ENCODE measurements at regions not wholly inside any gene's neighbourhood (a gene's known extent, or its start where the extent isn't known, plus 50 kb on each side); places are given as distances from the start of the nearest gene placed in this dataset.

- no peak for TF ChIP-seq CHD7 (IDR thresholded peaks at IDR 0.05; ENCODE audit: insufficient replicate concordance, low read length)
- TF ChIP-seq SP2 (IDR thresholded peaks at IDR 0.05; ENCODE audit: low read length): no peak
- TF ChIP-seq USF2 (IDR thresholded peaks at IDR 0.05; ENCODE audit: low read length): no peak
- TF ChIP-seq TCF12 (IDR thresholded peaks at IDR 0.05; ENCODE audit: low read depth, low read length): no peak
- TF ChIP-seq RBBP5 (IDR thresholded peaks at IDR 0.05; ENCODE audit: borderline replicate concordance, low read depth, low read length): no peak
- TF ChIP-seq, protein P1, sequence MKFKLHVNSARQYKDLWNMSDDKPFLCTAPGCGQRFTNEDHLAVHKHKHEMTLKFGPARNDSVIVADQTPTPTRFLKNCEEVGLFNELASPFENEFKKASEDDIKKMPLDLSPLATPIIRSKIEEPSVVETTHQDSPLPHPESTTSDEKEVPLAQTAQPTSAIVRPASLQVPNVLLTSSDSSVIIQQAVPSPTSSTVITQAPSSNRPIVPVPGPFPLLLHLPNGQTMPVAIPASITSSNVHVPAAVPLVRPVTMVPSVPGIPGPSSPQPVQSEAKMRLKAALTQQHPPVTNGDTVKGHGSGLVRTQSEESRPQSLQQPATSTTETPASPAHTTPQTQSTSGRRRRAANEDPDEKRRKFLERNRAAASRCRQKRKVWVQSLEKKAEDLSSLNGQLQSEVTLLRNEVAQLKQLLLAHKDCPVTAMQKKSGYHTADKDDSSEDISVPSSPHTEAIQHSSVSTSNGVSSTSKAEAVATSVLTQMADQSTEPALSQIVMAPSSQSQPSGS (IDR thresholded peaks at IDR 0.05; ENCODE audit: low read length): no peak
- no peak for TF ChIP-seq RXRA (IDR thresholded peaks at IDR 0.05; ENCODE audit: insufficient read depth, low read depth, low read length)
- TF ChIP-seq CTBP2 (IDR thresholded peaks at IDR 0.05; ENCODE audit: borderline replicate concordance, insufficient read depth, insufficient read length, low read length): no peak
- TF ChIP-seq CREB1 (IDR thresholded peaks at IDR 0.05): no peak
Observed at GRCh38 chr5:82730913-82731312, 346.3 kb downstream of the TMEM167A start (continued).

Measured in H1 (cell line).